OCI-LY7 (cell line): ENCODE measurements at regions not wholly inside any gene's neighbourhood (a gene's known extent, or its start where the extent isn't known, plus 50 kb on each side); places are given as distances from the start of the nearest gene placed in this dataset.

ENCODE experiments used
- CTCF ChIP-seq: fragments of 200-600 bp; sonication (generic); conservative IDR thresholded peaks from 2 replicates; pipeline ENCODE4 v1.5.1; 2014; ENCODE audit warnings: mild to moderate bottlenecking, antibody characterized with exemption, low read length, moderate library complexity, mixed read lengths
- EZH2phosphoT487 ChIP-seq: fragments of 200-600 bp; sonication (generic); IDR thresholded peaks from 2 replicates; pipeline ENCODE4 v1.6.1; 2018; ENCODE audit warnings: low read depth, borderline replicate concordance, mild to moderate bottlenecking, mixed run types, antibody characterized with exemption, low read length, moderate library complexity, mixed read lengths

GRCh38 chr2:19128148-19128547 is 230.3 kb downstream of the OSR1 start:
- TF ChIP-seq CTCF (no peak), EZH2phosphoT487 (no peak)
